HepG2 (cell line): ENCODE measurements at regions not wholly inside any gene's neighbourhood (a gene's known extent, or its start where the extent isn't known, plus 50 kb on each side); places are given as distances from the start of the nearest gene placed in this dataset.

Source experiments
- ATAC-seq: fragments of 200-7000 bp; cut with Tn5 transposase; 3 replicates; pipeline ENCODE4 v1.9.1; 2020; ENCODE audit warnings: mild to moderate bottlenecking, moderate library complexity
- BruUV-seq: library from RNA; stranded (reverse); fragments of 400-500 nt; replicated peaks from 2 replicates; lab custom pipeline; 2021; lab: Mats Ljungman, UMichigan
- CTCF ChIA-PET: fragments of 300-600 bp; formaldehyde crosslinking; extraction: SDS; loops from one replicate; lab custom pipeline; 2021; ENCODE audit warnings: low total read pairs, inconsistent platforms, low intra/inter-chr PET ratio; lab: Yijun Ruan, JAX
- POLR2A ChIA-PET: fragments of 350-600 bp; sonication (Branson Sonifier 250); formaldehyde crosslinking; loops from one replicate; lab custom pipeline; 2020; ENCODE audit warnings: antibody characterized with exemption, inconsistent platforms; lab: Yijun Ruan, JAX
- DNase-seq: peaks from one replicate; pipeline ENCODE4 v3.0.0-alpha.2; 2015; ENCODE audit warnings: low spot score
- FAIRE-seq: peaks from 3 replicates; lab custom pipeline; 2011; peaks lifted over from hg19 to GRCh38; lab: Jason Lieb, UNC
- H2AFZ ChIP-seq: one replicate; pipeline ENCODE4 v1.6.1; 2011; ENCODE audit warnings: low read length, inconsistent platforms
- H3K27ac ChIP-seq: fragments of 300-600 bp; 3 replicates; pipeline ENCODE4 v1.8.0; 2011; ENCODE audit warnings: mixed run types, mild to moderate bottlenecking, mixed read lengths, low read length, inconsistent platforms; ENCODE audit not compliant: insufficient read depth; ENCODE audit errors: extremely low read length
- H3K27me3 ChIP-seq, 2 experiments: fragments of 200-600 bp in 1 of 2; 2 replicates in 1 of 2; 3 replicates in 1 of 2; pipeline versions ENCODE4 v1.6.0 to v1.8.0; 2011; ENCODE audit warnings: low read length in 2 of 2, mild to moderate bottlenecking in 2 of 2, moderate library complexity in 2 of 2, inconsistent platforms in 1 of 2; ENCODE audit not compliant: insufficient read depth in 2 of 2, control insufficient read depth in 1 of 2
- H3K36me3 ChIP-seq, 2 experiments: fragments of 200-600 bp in 1 of 2; replicated peaks in 1 of 2; 2 replicates in 1 of 2; 3 replicates in 1 of 2; pipeline versions ENCODE4 v1.5.1 to v1.8.0; 2011; ENCODE audit warnings: low read length in 2 of 2, inconsistent platforms in 1 of 2; ENCODE audit not compliant: insufficient read depth in 2 of 2, control insufficient read depth in 1 of 2
- H3K4me1 ChIP-seq: 2 replicates; pipeline ENCODE4 v1.5.1; 2012; ENCODE audit warnings: low read length, inconsistent platforms; ENCODE audit not compliant: insufficient read depth
- H3K4me2 ChIP-seq: 2 replicates; pipeline ENCODE4 v1.6.0; 2011; ENCODE audit warnings: low read depth, low read length, inconsistent platforms
- H3K4me3 ChIP-seq, 3 experiments: fragments of 200-600 bp in 1 of 3; sonication (generic), shearing (Covaris generic) in 1 of 3; replicated peaks in 1 of 3; 2 replicates each; pipeline ENCODE4 v1.5.1; 2011 to 2016; ENCODE audit warnings: low read length in 3 of 3, inconsistent platforms in 2 of 3, low read depth in 2 of 3, mild to moderate bottlenecking in 2 of 3, control low read depth in 1 of 3, mixed read lengths in 1 of 3; ENCODE audit not compliant: insufficient read depth in 1 of 3
- H3K79me2 ChIP-seq: one replicate; pipeline ENCODE4 v1.6.1; 2011; ENCODE audit warnings: low read length, inconsistent platforms; ENCODE audit not compliant: insufficient read depth
- H3K9ac ChIP-seq: 2 replicates; pipeline ENCODE4 v1.6.0; 2011; ENCODE audit warnings: mild to moderate bottlenecking, low read depth, low read length, inconsistent platforms; ENCODE audit not compliant: insufficient read depth
- H3K9me3 ChIP-seq: 2 replicates; pipeline ENCODE4 v1.5.1; 2012; ENCODE audit warnings: mild to moderate bottlenecking, low read length
- H4K20me1 ChIP-seq: 2 replicates; pipeline ENCODE4 v1.6.0; 2011; ENCODE audit warnings: inconsistent platforms, mild to moderate bottlenecking, low read length, moderate library complexity; ENCODE audit not compliant: insufficient read depth
- AHR ChIP-seq: IDR thresholded peaks from 2 replicates; pipeline ENCODE4 v1.6.1; 2018; ENCODE audit warnings: missing genetic modification reagents, missing compliant biosample characterization
- CCDC6 ChIP-seq: sonication (generic); formaldehyde crosslinking; IDR thresholded peaks from 2 replicates; pipeline ENCODE4 v1.8.1; 2022; ENCODE audit warnings: mild to moderate bottlenecking, missing genetic modification reagents, moderate library complexity
- DPF2 ChIP-seq: sonication (generic); formaldehyde crosslinking; IDR thresholded peaks from 2 replicates; pipeline ENCODE4 v1.4.0; 2020; ENCODE audit warnings: mild to moderate bottlenecking, low read depth, missing genetic modification reagents, borderline replicate concordance
- HOXA5 ChIP-seq: sonication (generic); formaldehyde crosslinking; IDR thresholded peaks from 2 replicates; pipeline ENCODE4 v1.4.0; 2020; ENCODE audit warnings: missing genetic modification reagents
- IRX3 ChIP-seq: sonication (generic); formaldehyde crosslinking; IDR thresholded peaks from 2 replicates; pipeline ENCODE4 v1.8.1; 2023; ENCODE audit warnings: mild to moderate bottlenecking, low read depth, missing genetic modification reagents, borderline replicate concordance
- LRRFIP1 ChIP-seq: sonication (generic); formaldehyde crosslinking; conservative IDR thresholded peaks from 2 replicates; pipeline ENCODE4 v1.4.0; 2020; ENCODE audit warnings: missing genetic modification reagents
- MBD4 ChIP-seq: IDR thresholded peaks from 2 replicates; pipeline ENCODE4 v1.6.1; 2012; ENCODE audit warnings: low read length, inconsistent platforms, borderline replicate concordance
- NFATC3 ChIP-seq: sonication (generic); formaldehyde crosslinking; IDR thresholded peaks from 2 replicates; pipeline ENCODE4 v1.5.1; 2020; ENCODE audit warnings: mild to moderate bottlenecking, missing genetic modification reagents
- NFE2L2 ChIP-seq: fragments of 150-350 bp; IDR thresholded peaks from 2 replicates; pipeline ENCODE4 v1.6.1; 2014; ENCODE audit warnings: low read length
- POLR2A ChIP-seq, 2 experiments: IDR thresholded peaks; 2 replicates each; pipeline ENCODE4 v1.6.1; 2011; ENCODE audit warnings: low read depth in 2 of 2, low read length in 2 of 2, mild to moderate bottlenecking in 1 of 2, moderate library complexity in 1 of 2; ENCODE audit not compliant: insufficient read depth in 1 of 2
- REST ChIP-seq, 2 experiments: IDR thresholded peaks; 2 replicates each; pipeline ENCODE4 v1.6.1; 2011 to 2012; ENCODE audit warnings: low read length in 2 of 2, borderline replicate concordance in 1 of 2, low read depth in 1 of 2, mild to moderate bottlenecking in 1 of 2, moderate library complexity in 1 of 2
- SMC3 ChIP-seq: IDR thresholded peaks from 2 replicates; pipeline ENCODE4 v1.6.1; 2011; ENCODE audit warnings: low read length, improper control_type of control experiment
- SSRP1 ChIP-seq: IDR thresholded peaks from 2 replicates; pipeline ENCODE4 v1.6.1; 2016; ENCODE audit warnings: control low read depth
- TARDBP ChIP-seq: sonication (generic); formaldehyde crosslinking; IDR thresholded peaks from 2 replicates; pipeline ENCODE4 v1.8.0; 2022; ENCODE audit warnings: mild to moderate bottlenecking, missing genetic modification reagents
- TCF7L2 ChIP-seq: IDR thresholded peaks from 2 replicates; pipeline ENCODE4 v1.6.1; 2011; ENCODE audit warnings: mild to moderate bottlenecking, low read depth, low read length, moderate library complexity
- YEATS2 ChIP-seq: sonication (generic); formaldehyde crosslinking; IDR thresholded peaks from 2 replicates; pipeline ENCODE4 v1.4.0; 2020; ENCODE audit warnings: missing genetic modification reagents, borderline replicate concordance
- ZBTB21 ChIP-seq: sonication (generic); formaldehyde crosslinking; IDR thresholded peaks from 2 replicates; pipeline ENCODE4 v1.4.0; 2020; ENCODE audit warnings: missing genetic modification reagents
- ZBTB7B ChIP-seq: sonication (generic); formaldehyde crosslinking; IDR thresholded peaks from 2 replicates; pipeline ENCODE4 v1.4.0; 2020; ENCODE audit warnings: missing genetic modification reagents
- ZNF383 ChIP-seq: sonication (generic); formaldehyde crosslinking; IDR thresholded peaks from 2 replicates; pipeline ENCODE4 v1.4.0; 2020; ENCODE audit warnings: missing genetic modification reagents, mild to moderate bottlenecking, borderline replicate concordance
- WGBS: methylation state at CpG from one replicate; pipeline ENCODE4 v1.1.6; 2017; ENCODE audit warnings: low lambda C conversion rate; 5-methylcytosine and 5-hydroxymethylcytosine counted together
- in situ Hi-C: cut with HindIII; loops from 2 replicates; pipeline ENCODE4 v1.10.0; 2017; ENCODE audit warnings: low pct_unique_long_range_greater_than_20kb; ENCODE audit not compliant: extremely low pct_ligation_motif_present
- intact Hi-C: fragments of 100-400 bp; cut with micrococcal nuclease; formaldehyde crosslinking; loops from one replicate; pipeline ENCODE4 v1.10.0; 2022; ENCODE audit not compliant: unreplicated experiment

- CTCF ChIA-PET, result no interaction called here
- in situ Hi-C loops, result no loop called here
- no peak for ATAC-seq
Measured at GRCh38 chr18:37902344-37902743, 336.7 kb upstream of the CELF4 start.

GRCh38 chr18:37900326-37900725, 334.7 kb upstream of the CELF4 start:
- no peak for FAIRE-seq
- ChIA-PET POLR2A (no interaction called here), CTCF (no interaction called here)
- no peak for TF ChIP-seq LRRFIP1 (CRISPR knock-in tag)
- TF ChIP-seq POLR2A (IDR thresholded peaks at IDR 0.05; ENCODE audit: insufficient read depth in 1 of 2, low read depth in 2 of 2, low read length in 2 of 2), result no peak
- no peak for TF ChIP-seq TARDBP
- TF ChIP-seq CCDC6 (CRISPR knock-in tag), result no peak
- TF ChIP-seq REST (IDR thresholded peaks at IDR 0.05; ENCODE audit: borderline replicate concordance in 1 of 2, low read depth in 1 of 2, low read length in 2 of 2), result no peak
- TF ChIP-seq SSRP1 (CRISPR knock-in tag), result no peak
- no peak for TF ChIP-seq IRX3 (CRISPR knock-in tag)
- no peak for TF ChIP-seq ZBTB21
- no peak for TF ChIP-seq ZNF383 (CRISPR knock-in tag)
- no peak for TF ChIP-seq TCF7L2
- TF ChIP-seq ZBTB7B (CRISPR knock-in tag), result no peak
- TF ChIP-seq MBD4, result no peak
- TF ChIP-seq YEATS2 (CRISPR knock-in tag), result no peak

More at GRCh38 chr18:37902344-37902743, 336.7 kb upstream of the CELF4 start:
- TF ChIP-seq NFATC3 (CRISPR knock-in tag) (no peak), AHR (CRISPR knock-in tag) (no peak), SMC3 (no peak), HOXA5 (CRISPR knock-in tag) (no peak), NFE2L2 (peak; percentile 53; the same call in 1 of the 2 replicates), DPF2 (CRISPR knock-in tag) (no peak)
- Histone ChIP-seq H3K9me3 (no peaks in the 10 kb centered on the region), H3K36me3 (no peaks in the 10 kb centered on the region), H3K79me2 (no peaks in the 10 kb centered on the region), H3K4me2 (no peak overlapping the region), H3K27ac (no peak overlapping the region), H2AFZ (no peak overlapping the region), H3K4me1 (no peaks in the 10 kb centered on the region), H3K9ac (no peak overlapping the region), H3K4me3 (no peak overlapping the region), H4K20me1 (no peaks in the 10 kb centered on the region), H3K27me3 (no peaks in the 10 kb centered on the region; a peak in 1 of 5 replicates)
- intact Hi-C loops, result no loop called here
- FAIRE-seq, result no peak
- POLR2A ChIA-PET, result no interaction called here
- DNase-seq, result no peak
- 4% methylated on average over 2 of the region's 2 CpGs for WGBS
- no TSS peak for BruUV-seq

More at GRCh38 chr18:37900326-37900725, 334.7 kb upstream of the CELF4 start:
- no peak overlapping the region for H2AFZ ChIP-seq
- BruUV-seq, result no TSS peak
- H3K9me3 ChIP-seq, result no peaks in the 10 kb centered on the region
- ATAC-seq (no peak), DNase-seq (no peak)
- intact Hi-C loops (no loop called here), in situ Hi-C loops (no loop called here)
- 0% methylated on average over 2 of the region's 2 CpGs for WGBS
- H3K79me2 ChIP-seq, result no peaks in the 10 kb centered on the region
- no peak overlapping the region for H3K4me2 ChIP-seq
- no peak overlapping the region for H3K9ac ChIP-seq
- H3K4me1 ChIP-seq, result no peaks in the 10 kb centered on the region
- H3K4me3 ChIP-seq, result no peak overlapping the region
- no peak overlapping the region for H3K27ac ChIP-seq
- H4K20me1 ChIP-seq, result no peaks in the 10 kb centered on the region
- H3K36me3 ChIP-seq, result no peaks in the 10 kb centered on the region
- no peaks in the 10 kb centered on the region; a peak in 1 of 5 replicates for H3K27me3 ChIP-seq
